HG02642 (cell line): ENCODE measurements at regions not wholly inside any gene's neighbourhood (a gene's known extent, or its start where the extent isn't known, plus 50 kb on each side); places are given as distances from the start of the nearest gene placed in this dataset.

ENCODE experiments used
- ATAC-seq: cut with Tn5 transposase; IDR thresholded peaks from one replicate; pipeline ENCODE4 v1.9.1; 2021; ENCODE audit warnings: mild to moderate bottlenecking; ENCODE audit not compliant: unreplicated experiment, poor library complexity

DNA sequence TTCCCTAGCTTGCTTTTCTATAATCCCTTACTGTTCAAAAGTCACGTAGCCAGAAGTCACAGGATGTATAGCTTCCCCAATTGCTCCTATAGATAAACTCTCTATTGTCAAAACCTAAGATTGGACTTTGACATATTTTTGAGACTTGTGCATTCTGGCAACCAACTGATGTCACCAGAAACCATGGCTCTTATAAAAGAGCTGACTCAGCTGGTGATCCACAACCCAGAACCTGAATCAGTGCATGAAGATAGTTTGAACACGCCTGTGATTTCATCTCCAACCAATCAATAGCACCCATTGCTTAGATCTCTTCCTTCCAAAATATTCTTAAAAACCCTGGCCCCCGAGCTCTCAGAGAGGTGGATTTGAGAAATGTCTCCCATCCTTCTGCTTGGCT lies 639.9 kb upstream of the PIK3C3 start:
- ATAC-seq, result no peak

GRCh38 chr18:41311571-41312547 lies 643.2 kb upstream of the PIK3C3 start:
- no peak for ATAC-seq

- ATAC-seq, result no peak
Observed at GRCh38 chr18:41297740-41298139, 657.3 kb upstream of the PIK3C3 start.

DNA sequence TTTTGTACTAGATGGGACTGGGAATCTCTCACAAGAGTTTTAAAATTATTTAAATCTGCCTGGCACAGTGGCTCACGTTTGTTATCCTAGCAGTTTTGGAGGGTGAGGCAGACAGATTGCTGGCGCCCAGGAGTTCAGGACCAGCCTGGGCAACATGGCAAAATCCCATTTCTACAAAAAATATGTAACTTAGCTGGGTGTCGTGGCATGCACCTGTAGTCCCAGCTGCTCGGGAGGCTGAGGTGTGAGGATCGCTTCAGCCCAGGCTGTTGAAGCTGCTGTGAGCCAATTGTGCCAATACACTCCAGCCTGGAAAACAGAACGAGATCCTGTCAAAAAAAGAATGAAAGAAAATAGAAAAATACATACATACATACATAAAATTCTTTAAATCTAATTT lies 685.7 kb upstream of the PIK3C3 start:
- ATAC-seq, result no peak

- no peak for ATAC-seq
Observed at GRCh38 chr18:41268271-41268670, 686.8 kb upstream of the PIK3C3 start.

- ATAC-seq, result no peak
Observed at GRCh38 chr18:41266616-41267015, 688.4 kb upstream of the PIK3C3 start.

GRCh38 chr18:41266204-41266603 lies 688.8 kb upstream of the PIK3C3 start:
- no peak for ATAC-seq

GRCh38 chr18:41265047-41265446 lies 690.0 kb upstream of the PIK3C3 start:
- ATAC-seq, result no peak

DNA sequence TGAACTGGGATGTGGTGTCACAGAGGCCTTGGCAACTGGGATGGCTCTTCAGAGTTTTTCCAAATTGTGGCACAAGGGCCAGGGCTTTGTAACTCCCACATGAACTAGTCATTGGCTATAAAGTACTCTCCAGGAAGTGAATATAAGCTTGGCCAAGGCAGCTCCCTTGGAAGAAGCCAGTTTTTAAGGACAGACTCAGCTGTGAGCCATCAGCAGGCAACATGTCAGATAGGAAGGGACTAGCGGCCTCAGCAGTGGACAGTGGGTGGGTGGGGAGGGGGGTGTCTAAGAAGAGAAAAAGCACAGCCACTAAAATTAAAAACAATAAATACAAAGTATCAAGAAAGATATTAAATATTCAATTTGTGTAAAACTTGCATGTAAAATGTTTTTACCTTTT lies 691.1 kb upstream of the PIK3C3 start:
- no peak for ATAC-seq

DNA sequence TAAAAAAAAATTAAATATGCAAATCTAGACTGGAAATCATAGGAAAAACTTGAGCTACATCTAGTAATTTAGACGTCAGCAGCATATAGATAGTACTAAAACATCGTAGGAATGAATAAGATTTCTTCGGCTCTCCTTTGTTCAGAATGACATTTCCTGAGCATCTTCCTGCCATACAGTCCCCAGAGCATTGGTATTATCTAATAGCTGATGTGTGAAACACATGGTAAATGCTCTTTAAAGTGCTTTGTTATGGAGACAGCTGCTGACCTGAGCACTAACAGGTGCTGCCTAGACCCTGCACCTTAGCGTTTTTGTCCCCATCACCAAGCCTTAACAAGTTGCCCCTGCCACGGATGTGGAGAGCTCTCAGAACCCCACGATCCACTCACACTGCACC lies 692.3 kb upstream of the PIK3C3 start:
- no peak for ATAC-seq

DNA sequence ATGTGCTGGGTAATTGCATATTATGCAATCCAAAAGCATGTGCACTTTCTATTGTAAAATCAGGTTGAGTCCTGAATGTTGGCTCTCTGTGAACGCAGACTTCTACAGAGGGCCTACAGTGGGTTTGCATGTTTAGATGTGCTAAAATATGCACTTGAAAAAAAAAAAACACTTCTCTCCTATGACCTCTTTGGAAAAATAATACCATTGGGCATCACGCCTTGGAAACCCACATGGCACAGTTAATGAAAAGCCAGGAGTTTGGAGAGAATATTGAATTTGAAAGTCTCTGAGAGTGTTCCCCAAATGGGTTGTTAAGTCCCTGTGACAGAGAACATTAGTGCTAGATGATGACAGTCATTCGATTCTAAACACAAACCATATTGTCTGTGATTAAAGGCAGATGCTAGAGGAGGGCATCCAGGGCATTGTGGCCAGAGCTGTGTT lies 710.4 kb upstream of the PIK3C3 start:
- ATAC-seq, result no peak

DNA sequence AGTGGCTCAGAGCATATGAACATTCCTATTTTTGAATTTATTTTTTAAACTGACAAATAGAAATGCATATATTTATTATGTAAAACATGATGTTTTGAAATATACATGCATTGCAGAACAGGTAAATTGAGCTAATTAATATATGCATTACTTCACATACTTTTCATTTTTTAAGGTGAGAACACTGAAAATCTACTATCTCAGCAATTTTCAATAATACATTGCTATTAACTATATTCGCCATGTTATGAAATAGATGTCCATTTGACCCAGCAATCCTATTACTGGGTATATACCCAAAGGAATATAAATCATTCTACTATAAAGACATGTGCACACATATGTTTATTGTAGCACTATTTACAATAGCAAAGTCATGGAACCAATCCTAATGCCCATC lies 717.7 kb upstream of the PIK3C3 start:
- no peak for ATAC-seq

- no peak for ATAC-seq
Observed at GRCh38 chr18:41231681-41232080, 723.4 kb upstream of the PIK3C3 start.

- no peak for ATAC-seq
Observed at GRCh38 chr18:41227993-41228392, 727.0 kb upstream of the PIK3C3 start.

- no peak for ATAC-seq
Observed at GRCh38 chr18:41226911-41227310, 728.1 kb upstream of the PIK3C3 start.

DNA sequence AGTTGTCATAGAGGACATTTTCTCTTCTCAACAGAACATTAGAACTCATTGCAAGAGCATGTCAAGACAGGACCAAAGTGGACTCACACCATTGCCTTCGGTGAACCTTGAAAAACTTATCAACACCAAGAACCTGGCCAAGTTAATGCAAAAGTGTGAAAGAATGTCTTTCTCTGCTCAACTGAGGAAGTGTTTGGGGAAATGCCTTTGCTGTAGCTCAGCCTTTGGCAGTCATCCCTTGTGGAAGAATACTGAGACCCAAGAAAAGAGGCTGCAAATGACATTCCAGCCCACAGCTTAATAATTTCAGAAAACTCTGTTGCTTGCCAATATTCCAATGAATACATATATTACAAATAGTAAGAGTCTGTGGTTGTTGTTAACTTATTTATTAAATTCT lies 728.8 kb upstream of the PIK3C3 start:
- ATAC-seq, result no peak

- no peak for ATAC-seq
Observed at GRCh38 chr18:41216341-41217003, 738.6 kb upstream of the PIK3C3 start.

- ATAC-seq, result no peak
Observed at GRCh38 chr18:41207706-41208105, 747.3 kb upstream of the PIK3C3 start.

DNA sequence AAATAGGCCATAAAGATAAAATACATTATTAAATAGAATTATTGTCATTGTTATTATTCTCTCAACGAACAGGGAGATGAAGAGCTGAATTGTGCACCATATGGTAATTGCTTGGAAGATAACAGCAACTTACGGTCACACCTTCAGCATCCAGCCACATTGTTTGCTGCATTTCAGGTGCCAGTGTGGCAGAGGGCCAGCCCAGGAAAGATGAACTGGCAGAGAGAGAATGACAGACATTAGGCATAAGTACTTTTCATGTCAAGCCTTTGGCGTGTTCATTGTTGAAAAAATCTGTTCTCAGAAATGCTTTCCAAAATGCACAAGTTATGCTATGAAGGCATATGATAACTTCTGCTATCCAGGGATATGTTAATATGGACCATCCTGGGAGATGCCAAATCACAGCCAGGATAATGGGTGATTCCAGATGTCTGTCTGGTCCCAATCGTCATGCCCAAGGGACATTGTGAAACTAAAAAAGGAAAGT lies 748.6 kb upstream of the PIK3C3 start:
- no peak for ATAC-seq

- no peak for ATAC-seq
Observed at GRCh38 chr18:41199212-41199611, 755.8 kb upstream of the PIK3C3 start.

- no peak for ATAC-seq
Observed at GRCh38 chr18:41197967-41198366, 757.1 kb upstream of the PIK3C3 start.
